ENCODE measurements at regions not wholly inside any gene's neighbourhood (a gene's known extent, or its start where the extent isn't known, plus 50 kb on each side); places are given as distances from the start of the nearest gene placed in this dataset.
"Not testable (repeated sequence)": the region's sequence is repeated elsewhere in the genome, so short reads cannot be mapped to it uniquely, and the experiment has no call there.

GRCh38 chr4:186814535-186815070 lies 90.9 kb upstream of the FAT1 start:
- DNase-seq = no peak

DNA sequence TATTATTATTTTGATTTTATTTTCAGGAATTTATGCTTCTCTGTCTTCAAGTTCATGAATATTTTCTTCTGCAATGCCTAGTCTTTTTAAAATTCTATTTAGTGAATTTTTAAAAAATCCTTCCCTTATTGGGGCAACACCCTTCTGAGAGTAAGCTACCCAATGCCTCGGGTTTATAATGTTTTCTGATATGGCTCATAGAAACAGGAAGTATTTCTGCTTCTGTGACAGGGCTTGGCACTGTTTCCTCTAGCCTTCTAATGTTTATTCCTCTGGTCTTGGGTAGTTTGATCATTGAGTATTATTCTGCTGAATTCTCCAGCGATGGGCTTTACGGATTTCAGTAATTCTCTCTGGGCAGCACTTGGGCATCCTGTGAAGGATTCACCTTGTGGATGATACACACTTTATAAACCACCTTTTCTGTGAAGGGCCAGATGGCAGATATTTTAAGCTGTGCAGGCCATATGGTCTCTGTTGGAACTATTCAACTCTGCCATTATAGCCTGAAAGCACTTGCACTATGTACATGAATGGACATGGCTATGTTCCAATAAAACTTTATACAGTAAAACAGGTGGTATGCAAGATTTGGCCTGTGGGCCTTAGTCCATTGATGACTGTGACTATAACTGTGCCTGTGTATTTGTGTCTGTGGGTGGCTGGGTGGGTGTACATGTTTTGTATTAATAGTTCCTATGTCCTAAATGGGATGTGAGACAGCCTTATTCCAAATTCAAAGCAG lies 95.9 kb upstream of the FAT1 start:
- DNase-seq = no peak

- DNase-seq = no peak
These were observed 96.8 kb upstream of the FAT1 start for GRCh38 chr4:186820391-186820891.

- no peak for DNase-seq
These were observed 100.3 kb upstream of the FAT1 start for GRCh38 chr4:186823989-186824388.

- DNase-seq = no peak
These were observed 101.4 kb upstream of the FAT1 start for GRCh38 chr4:186825069-186825468.

- DNase-seq = no peak
These were observed 102.3 kb upstream of the FAT1 start for GRCh38 chr4:186826006-186826405.

DNA sequence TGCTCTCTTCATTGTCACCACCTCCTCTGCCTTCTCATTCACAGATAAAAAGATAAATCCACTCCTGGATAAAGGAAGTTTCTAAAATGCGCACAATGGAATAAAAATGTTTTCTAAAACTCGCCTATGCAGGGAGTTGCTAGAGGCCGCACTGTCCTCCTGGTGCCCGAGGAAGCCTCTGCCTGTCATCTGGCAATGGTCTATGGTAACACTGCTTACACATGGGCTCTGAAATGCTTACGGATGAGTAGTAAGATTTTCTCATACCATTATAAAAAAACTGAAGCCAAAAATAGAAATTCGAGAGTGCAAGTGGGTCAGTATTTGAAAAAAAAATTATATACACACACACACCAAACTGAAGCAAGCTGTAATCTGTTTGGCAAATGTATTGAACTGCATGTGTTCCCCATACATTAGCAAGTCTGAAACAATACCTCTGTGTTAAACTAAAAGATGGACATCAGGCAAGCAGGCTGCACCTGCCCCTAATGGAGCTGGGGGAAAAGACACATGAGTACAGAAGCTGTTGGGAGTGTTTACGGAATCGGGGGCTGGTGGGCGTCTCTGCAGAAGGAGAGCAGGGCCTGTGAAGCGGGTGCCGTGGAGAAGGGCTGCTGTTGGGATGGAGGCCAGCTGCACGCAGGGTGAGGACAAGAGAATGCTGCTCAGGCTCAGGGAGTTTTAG lies 103.3 kb upstream of the FAT1 start:
- no peak for DNase-seq

- no peak for DNase-seq
These were observed 103.9 kb upstream of the FAT1 start for GRCh38 chr4:186827534-186827897.

GRCh38 chr4:186829097-186829496 lies 105.4 kb upstream of the FAT1 start:
- no peak for DNase-seq

- no peak for DNase-seq
These were observed 106.2 kb upstream of the FAT1 start for GRCh38 chr4:186829740-186830449.

DNA sequence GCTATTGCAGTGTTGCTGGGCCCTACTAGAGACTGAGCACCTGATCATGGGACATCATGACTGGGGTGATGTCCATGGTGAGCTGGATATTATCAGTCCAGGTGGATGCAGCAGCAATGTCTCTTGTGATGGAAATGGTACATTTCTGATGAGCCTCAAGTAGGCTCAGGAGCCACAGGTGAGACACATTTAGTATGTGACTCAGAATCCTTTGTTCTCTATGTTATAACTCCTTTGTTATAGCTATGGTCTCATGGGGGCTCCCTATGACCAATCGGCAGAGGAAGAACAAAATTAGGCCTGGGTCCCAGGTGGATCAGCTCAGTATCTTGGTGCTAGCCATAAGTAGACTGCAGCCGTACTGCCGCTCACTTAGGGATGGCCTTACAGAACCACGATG lies 107.9 kb upstream of the FAT1 start:
- no peak for DNase-seq

- DNase-seq = no peak
These were observed 109.2 kb upstream of the FAT1 start for GRCh38 chr4:186832906-186833305.

- not testable (repeated sequence) for DNase-seq
These were observed 113.8 kb upstream of the FAT1 start for GRCh38 chr4:186837463-186837862.

DNA sequence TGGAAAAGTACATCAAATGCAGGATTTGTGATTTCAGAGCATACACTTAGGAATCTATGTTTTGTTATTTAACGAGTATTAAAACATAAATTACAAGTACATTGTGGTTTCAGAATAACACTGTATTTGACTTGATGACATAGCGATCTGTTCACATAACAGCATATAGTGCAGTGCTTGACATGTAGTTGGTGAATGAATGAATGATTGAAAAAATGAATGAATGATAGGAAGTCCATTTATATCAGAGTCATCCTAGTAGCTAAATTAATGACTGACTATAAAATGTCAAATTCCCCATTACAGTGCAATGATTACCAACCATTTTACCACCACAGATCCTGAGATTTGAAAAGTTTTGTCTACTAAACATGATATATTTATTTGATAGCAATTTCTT lies 114.6 kb upstream of the FAT1 start:
- no peak for DNase-seq

DNA sequence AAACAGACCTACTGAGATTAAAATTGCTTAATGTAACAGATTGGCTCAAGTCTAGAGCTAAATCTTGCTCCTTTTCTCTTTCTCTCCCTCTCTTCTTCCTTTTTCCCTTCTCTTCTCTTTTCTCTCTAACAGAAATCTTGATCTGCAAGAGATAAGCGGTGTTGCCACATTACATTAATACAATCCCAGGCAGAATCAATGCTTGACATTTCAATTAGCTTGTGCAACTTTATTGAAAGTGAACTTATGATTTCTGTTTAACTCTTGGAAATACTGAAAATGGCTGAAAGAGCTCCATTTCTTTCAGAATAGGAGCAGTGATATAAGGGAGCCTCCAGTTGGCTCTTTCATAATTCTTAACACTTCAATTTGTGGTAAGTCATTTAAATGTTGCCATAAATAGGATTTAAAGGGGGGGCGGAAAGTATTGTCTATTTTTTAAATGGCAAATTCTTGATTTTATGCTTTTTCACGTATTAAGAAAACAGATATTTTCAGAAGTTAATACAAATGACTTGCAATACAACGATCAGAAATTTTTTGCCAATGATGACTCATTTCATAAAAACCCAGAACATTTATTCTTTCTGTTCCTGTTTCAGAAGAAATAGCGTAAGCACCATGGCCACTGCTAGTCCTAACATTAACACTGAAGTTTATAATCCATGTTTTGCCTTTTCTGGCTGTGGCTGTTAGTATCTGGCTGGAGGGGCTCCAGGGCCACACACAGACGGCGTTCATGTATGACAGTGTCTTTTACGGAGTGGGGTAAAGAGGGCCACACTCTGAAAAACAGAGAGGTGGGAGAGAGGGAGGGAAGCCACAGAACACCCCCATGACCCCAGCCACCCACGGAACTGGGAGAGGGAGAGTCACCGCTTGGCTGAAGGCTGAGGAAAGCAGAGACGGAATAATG lies 115.7 kb upstream of the FAT1 start:
- no peak for DNase-seq

GRCh38 chr4:186840222-186840701 lies 116.6 kb upstream of the FAT1 start:
- DNase-seq = no peak

DNA sequence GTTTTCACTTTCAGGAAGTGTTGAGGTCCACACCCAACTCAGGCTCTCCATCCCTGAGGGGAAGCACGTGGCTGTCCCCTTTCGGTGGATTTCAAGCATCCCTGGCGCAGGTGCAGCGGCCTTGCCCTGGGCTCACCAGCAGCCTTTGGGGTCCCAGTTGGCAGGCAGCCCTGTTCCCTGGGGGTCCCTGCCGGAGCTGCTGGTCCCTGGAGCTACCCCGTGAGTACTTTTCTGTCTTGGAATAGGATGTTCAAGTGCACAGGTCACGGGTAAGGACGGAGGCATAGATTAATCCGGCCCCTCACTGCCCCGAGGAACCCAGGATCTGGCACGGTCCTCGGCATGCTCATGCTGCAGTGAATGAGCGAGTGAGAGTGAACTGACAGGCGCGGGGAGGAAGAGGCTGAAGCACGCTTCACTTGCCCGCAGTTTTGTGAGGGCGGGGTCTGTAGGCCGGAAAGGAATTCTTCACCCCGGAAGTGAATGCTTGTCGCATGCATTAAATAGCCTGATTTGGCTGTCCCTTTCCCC lies 117.2 kb upstream of the FAT1 start:
- no peak for DNase-seq

- no peak for DNase-seq
These were observed 120.5 kb upstream of the FAT1 start for GRCh38 chr4:186844059-186844681.

DNA sequence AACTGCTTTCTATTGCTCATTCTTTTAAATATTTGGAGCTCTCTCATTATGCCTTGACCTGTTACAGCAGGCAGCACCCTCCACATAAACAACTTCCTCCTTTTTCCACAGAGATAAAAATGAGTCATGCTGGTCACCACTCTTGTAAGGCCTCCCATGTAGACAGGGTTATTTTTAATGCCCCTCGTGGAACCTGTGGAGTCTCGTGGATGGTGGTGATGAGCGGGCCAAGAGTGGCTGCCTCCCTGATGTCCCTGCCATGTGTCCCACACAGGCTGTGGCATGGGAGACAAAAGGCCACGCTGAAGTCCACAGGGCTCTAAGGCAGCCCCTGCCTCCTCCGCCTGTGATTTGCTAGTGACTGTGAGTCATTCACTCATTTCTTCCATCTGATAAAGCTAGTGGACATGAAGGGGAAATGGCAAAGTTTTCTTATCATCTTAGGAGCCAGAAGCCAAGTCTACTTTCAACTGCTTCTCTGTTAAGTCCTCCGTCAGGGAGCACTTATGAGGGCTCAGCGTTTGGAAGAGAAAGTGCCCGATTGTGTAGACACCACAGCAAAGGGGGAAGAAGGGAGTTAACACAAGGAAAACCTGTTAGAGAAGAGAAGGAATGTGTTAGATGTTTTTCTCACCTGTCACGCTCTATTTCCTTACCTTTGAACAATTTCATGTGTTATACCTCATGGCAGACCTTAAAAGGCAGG lies 121.6 kb upstream of the FAT1 start:
- DNase-seq = no peak

- no peak for DNase-seq
These were observed 122.8 kb upstream of the FAT1 start for GRCh38 chr4:186846426-186846825.

Data from NCI-H1436 treated with DMSO at 0.1 percent for 48 hours (cell line).